HEK293 (cell line): ENCODE measurements at regions not wholly inside any gene's neighbourhood (a gene's known extent, or its start where the extent isn't known, plus 50 kb on each side); places are given as distances from the start of the nearest gene placed in this dataset.

Experiments used
- CTCF ChIA-PET: fragments of 350-600 bp; formaldehyde crosslinking; extraction: SDS; loops from one replicate; lab custom pipeline; 2021; ENCODE audit warnings: antibody characterized with exemption; lab: Yijun Ruan, JAX
- POLR2A ChIA-PET: fragments of 300-600 bp; formaldehyde crosslinking; extraction: SDS; loops from one replicate; lab custom pipeline; 2020; ENCODE audit warnings: antibody characterized with exemption, inconsistent platforms; lab: Yijun Ruan, JAX
- H3K27ac ChIP-seq: fragments of 200-500 bp; sonication (Bioruptor generic); 2 replicates; pipeline ENCODE4 v1.5.1; 2014; ENCODE audit warnings: low read depth, low read length, control low read depth, inconsistent platforms; ENCODE audit errors: extremely low read depth
- H3K36me3 ChIP-seq, 2 experiments: fragments of 200-500 bp in 1 of 2; sonication (Bioruptor generic) in 1 of 2; 1 replicate in 1 of 2; 2 replicates in 1 of 2; pipeline ENCODE4 v1.5.1; 2014 to 2017; ENCODE audit warnings: inconsistent platforms in 2 of 2, low read length in 2 of 2; ENCODE audit not compliant: control insufficient read depth in 2 of 2, insufficient read depth in 1 of 2
- H3K4me1 ChIP-seq: fragments of 200-500 bp; sonication (Bioruptor generic); 2 replicates; pipeline ENCODE4 v1.5.1; 2014; ENCODE audit warnings: mild to moderate bottlenecking, low read length, inconsistent platforms; ENCODE audit not compliant: control insufficient read depth, insufficient read depth
- H3K4me3 ChIP-seq: 2 replicates; pipeline ENCODE4 v1.5.1; 2011; ENCODE audit warnings: low read depth, mild to moderate bottlenecking, control low read depth, low read length, moderate library complexity
- H3K9me3 ChIP-seq: fragments of 200-500 bp; sonication (Bioruptor generic); 2 replicates; pipeline ENCODE4 v1.5.1; 2014; ENCODE audit warnings: low read depth, low read length, inconsistent platforms; ENCODE audit not compliant: control insufficient read depth, insufficient read depth
- GFI1B ChIP-seq: fragments of 450-650 bp; formaldehyde crosslinking; IDR thresholded peaks from 2 replicates; pipeline ENCODE4 v1.5.1; 2016; ENCODE audit warnings: missing biosample characterization, missing genetic modification characterization
- INSM2 ChIP-seq: fragments of 450-650 bp; formaldehyde crosslinking; IDR thresholded peaks from 2 replicates; pipeline ENCODE4 v1.5.1; 2016; ENCODE audit warnings: missing biosample characterization, missing genetic modification characterization
- KLF16 ChIP-seq: fragments of 450-650 bp; formaldehyde crosslinking; IDR thresholded peaks from 2 replicates; pipeline ENCODE4 v1.5.1; 2017; ENCODE audit warnings: missing biosample characterization, missing genetic modification characterization
- PRDM6 ChIP-seq: fragments of 450-650 bp; formaldehyde crosslinking; IDR thresholded peaks from 2 replicates; pipeline ENCODE4 v1.5.1; 2017; ENCODE audit warnings: missing biosample characterization, missing genetic modification characterization
- SP3 ChIP-seq: fragments of 450-650 bp; formaldehyde crosslinking; IDR thresholded peaks from 2 replicates; pipeline ENCODE4 v1.5.1; 2016; ENCODE audit warnings: missing biosample characterization, missing genetic modification characterization
- TCF7L2 ChIP-seq: IDR thresholded peaks from 2 replicates; pipeline ENCODE4 v1.6.1; 2011; ENCODE audit warnings: low read depth, mild to moderate bottlenecking, inconsistent platforms, low read length, moderate library complexity, borderline replicate concordance
- TSHZ1 ChIP-seq: fragments of 450-650 bp; formaldehyde crosslinking; IDR thresholded peaks from 2 replicates; pipeline ENCODE4 v1.5.1; 2016; ENCODE audit warnings: missing biosample characterization, missing genetic modification characterization, borderline replicate concordance
- ZBTB17 ChIP-seq: fragments of 450-650 bp; formaldehyde crosslinking; IDR thresholded peaks from 2 replicates; pipeline ENCODE4 v1.5.1; 2016; ENCODE audit warnings: missing biosample characterization, missing genetic modification characterization
- ZBTB8A ChIP-seq: fragments of 450-650 bp; formaldehyde crosslinking; IDR thresholded peaks from 2 replicates; pipeline ENCODE4 v1.5.1; 2016; ENCODE audit warnings: missing biosample characterization, missing genetic modification characterization
- ZNF140 ChIP-seq: fragments of 450-650 bp; formaldehyde crosslinking; IDR thresholded peaks from 2 replicates; pipeline ENCODE4 v1.5.1; 2016; ENCODE audit warnings: missing biosample characterization, missing genetic modification characterization
- ZNF157 ChIP-seq: fragments of 450-650 bp; formaldehyde crosslinking; IDR thresholded peaks from 2 replicates; pipeline ENCODE4 v1.5.1; 2016; ENCODE audit warnings: missing biosample characterization, missing genetic modification characterization
- ZNF174 ChIP-seq: fragments of 450-650 bp; formaldehyde crosslinking; IDR thresholded peaks from 2 replicates; pipeline ENCODE4 v1.5.0; 2017; ENCODE audit warnings: missing biosample characterization, mild to moderate bottlenecking, missing genetic modification characterization
- ZNF175 ChIP-seq: fragments of 450-650 bp; formaldehyde crosslinking; IDR thresholded peaks from 2 replicates; pipeline ENCODE4 v1.5.1; 2016; ENCODE audit warnings: missing biosample characterization, missing genetic modification characterization
- ZNF24 ChIP-seq: fragments of 450-650 bp; formaldehyde crosslinking; IDR thresholded peaks from 2 replicates; pipeline ENCODE4 v1.5.1; 2016; ENCODE audit warnings: missing biosample characterization, missing genetic modification characterization
- ZNF248 ChIP-seq: fragments of 450-650 bp; formaldehyde crosslinking; IDR thresholded peaks from 2 replicates; pipeline ENCODE4 v1.5.1; 2017; ENCODE audit warnings: missing biosample characterization, missing genetic modification characterization
- ZNF335 ChIP-seq: fragments of 450-650 bp; formaldehyde crosslinking; conservative IDR thresholded peaks from 2 replicates; pipeline ENCODE4 v1.5.1; 2016; ENCODE audit warnings: missing biosample characterization, missing genetic modification characterization
- ZNF404 ChIP-seq: fragments of 450-650 bp; formaldehyde crosslinking; IDR thresholded peaks from 2 replicates; pipeline ENCODE4 v1.5.1; 2017; ENCODE audit warnings: missing biosample characterization, missing genetic modification characterization
- ZNF423 ChIP-seq: fragments of 450-650 bp; formaldehyde crosslinking; IDR thresholded peaks from 2 replicates; pipeline ENCODE4 v1.5.1; 2016; ENCODE audit warnings: missing biosample characterization, missing genetic modification characterization
- ZNF449 ChIP-seq: fragments of 450-650 bp; formaldehyde crosslinking; IDR thresholded peaks from 2 replicates; pipeline ENCODE4 v1.5.1; 2017; ENCODE audit warnings: missing biosample characterization, mild to moderate bottlenecking, missing genetic modification characterization, moderate library complexity
- ZNF529 ChIP-seq: fragments of 450-650 bp; formaldehyde crosslinking; IDR thresholded peaks from 2 replicates; pipeline ENCODE4 v1.5.1; 2017; ENCODE audit warnings: missing genetic modification characterization, missing biosample characterization; ENCODE audit not compliant: insufficient replicate concordance
- ZNF549 ChIP-seq: fragments of 450-650 bp; IDR thresholded peaks from 2 replicates; pipeline ENCODE4 v1.5.1; 2018; ENCODE audit warnings: missing biosample characterization, missing genetic modification characterization, mild to moderate bottlenecking, inconsistent platforms, moderate library complexity
- ZNF555 ChIP-seq: fragments of 450-650 bp; formaldehyde crosslinking; conservative IDR thresholded peaks from 2 replicates; pipeline ENCODE4 v1.5.1; 2017; ENCODE audit warnings: missing biosample characterization, mild to moderate bottlenecking, missing genetic modification characterization, inconsistent platforms
- ZNF639 ChIP-seq: fragments of 450-650 bp; formaldehyde crosslinking; IDR thresholded peaks from 2 replicates; pipeline ENCODE4 v1.5.1; 2016; ENCODE audit warnings: missing biosample characterization, missing genetic modification characterization
- ZNF670 ChIP-seq: fragments of 450-650 bp; formaldehyde crosslinking; IDR thresholded peaks from 2 replicates; pipeline ENCODE4 v1.5.1; 2016; ENCODE audit warnings: missing biosample characterization, missing genetic modification characterization, low read depth
- ZNF830 ChIP-seq: fragments of 450-650 bp; IDR thresholded peaks from 2 replicates; pipeline ENCODE4 v1.5.0; 2018; ENCODE audit warnings: missing biosample characterization, missing genetic modification characterization, low read depth, mild to moderate bottlenecking, moderate library complexity
- ZSCAN4 ChIP-seq: fragments of 450-650 bp; formaldehyde crosslinking; IDR thresholded peaks from 2 replicates; pipeline ENCODE4 v1.5.1; 2017; ENCODE audit warnings: missing biosample characterization, missing genetic modification characterization

- TF ChIP-seq ZNF335 (tag by site-specific recombination) (no peak), ZNF175 (tag by site-specific recombination) (no peak), ZNF549 (no peak), ZNF24 (no peak), ZNF140 (no peak), TSHZ1 (no peak), ZNF529 (tag by site-specific recombination) (no peak), ZBTB8A (tag by site-specific recombination) (no peak)
- TF ChIP-seq, all 188 proteins: peak for 0
Observed at GRCh38 chr14:87321548-87321947, 671.4 kb downstream of the GALC start (continued).

GRCh38 chr14:87312894-87313205, 680.1 kb downstream of the GALC start:
- H3K36me3 ChIP-seq: no peaks in the 10 kb centered on the region
- TF ChIP-seq ZNF449 (tag by site-specific recombination) (no peak), SP3 (tag by site-specific recombination) (no peak), ZNF639 (tag by site-specific recombination) (no peak), ZBTB17 (tag by site-specific recombination) (no peak), GFI1B (no peak), TCF7L2 (no peak), KLF16 (no peak), ZNF174 (tag by site-specific recombination) (no peak), ZNF555 (tag by site-specific recombination) (no peak), INSM2 (tag by site-specific recombination) (no peak), ZNF423 (tag by site-specific recombination) (no peak), PRDM6 (tag by site-specific recombination) (no peak), ZNF157 (tag by site-specific recombination) (no peak), ZNF404 (tag by site-specific recombination) (no peak), ZNF248 (tag by site-specific recombination) (no peak), ZNF830 (tag by site-specific recombination) (no peak), ZSCAN4 (tag by site-specific recombination) (no peak), ZNF670 (no peak)
- CTCF ChIA-PET: no interaction called here
- H3K9me3 ChIP-seq: no peaks in the 10 kb centered on the region
- no peak overlapping the region for H3K4me3 ChIP-seq
- H3K27ac ChIP-seq: no peak overlapping the region
- H3K4me1 ChIP-seq: no peaks in the 10 kb centered on the region
- POLR2A ChIA-PET: no interaction called here
